Smooth muscle cell (in vitro differentiated cells): ENCODE measurements at regions not wholly inside any gene's neighbourhood (a gene's known extent, or its start where the extent isn't known, plus 50 kb on each side); places are given as distances from the start of the nearest gene placed in this dataset.

ENCODE experiments used
- DNase-seq: peaks from one replicate; lab custom pipeline; 2025; ENCODE audit not compliant: unreplicated experiment; lab: John Stamatoyannopoulos, UW
- H2AFZ ChIP-seq: fragments of 200-600 bp; sonication (generic); 2 replicates; pipeline ENCODE4 v1.6.0; 2016; ENCODE audit warnings: antibody characterized with exemption, low read depth, mild to moderate bottlenecking
- H3F3A ChIP-seq: fragments of 200-600 bp; sonication (generic); 2 replicates; pipeline ENCODE4 v1.6.0; 2017; ENCODE audit warnings: antibody characterized with exemption, low read depth
- H3K27ac ChIP-seq: fragments of 200-600 bp; sonication (generic); 2 replicates; pipeline ENCODE4 v1.5.1; 2016; ENCODE audit warnings: low read depth, mild to moderate bottlenecking
- H3K27me3 ChIP-seq: fragments of 200-600 bp; sonication (generic); 2 replicates; pipeline ENCODE4 v1.6.1; 2016; ENCODE audit warnings: low read depth, mild to moderate bottlenecking
- H3K36me3 ChIP-seq: fragments of 200-600 bp; sonication (generic); 2 replicates; pipeline ENCODE4 v1.5.1; 2016; ENCODE audit warnings: low read depth
- H3K4me1 ChIP-seq: fragments of 200-600 bp; sonication (generic); 2 replicates; pipeline ENCODE4 v1.5.1; 2016; ENCODE audit warnings: low read depth
- H3K4me2 ChIP-seq: fragments of 200-600 bp; sonication (generic); 2 replicates; pipeline ENCODE4 v1.6.0; 2016; ENCODE audit warnings: mild to moderate bottlenecking
- H3K4me3 ChIP-seq: fragments of 200-600 bp; sonication (generic); 2 replicates; pipeline ENCODE4 v1.5.1; 2016; ENCODE audit warnings: mild to moderate bottlenecking
- H3K79me2 ChIP-seq: fragments of 200-600 bp; sonication (generic); 2 replicates; pipeline ENCODE4 v1.6.0; 2016; ENCODE audit warnings: low read depth, mild to moderate bottlenecking
- H3K9ac ChIP-seq: fragments of 200-600 bp; sonication (generic); 2 replicates; pipeline ENCODE4 v1.6.0; 2016; ENCODE audit warnings: low read depth
- H3K9me3 ChIP-seq: fragments of 200-600 bp; sonication (generic); replicated peaks from 2 replicates; pipeline ENCODE4 v1.5.1; 2016; ENCODE audit warnings: low read depth
- H4K20me1 ChIP-seq: fragments of 200-600 bp; sonication (generic); 2 replicates; pipeline ENCODE4 v1.6.0; 2016; ENCODE audit warnings: low read depth
- CTCF ChIP-seq: fragments of 200-600 bp; sonication (generic); IDR thresholded peaks from 2 replicates; pipeline ENCODE4 v1.5.1; 2017; ENCODE audit warnings: borderline replicate concordance, mild to moderate bottlenecking, antibody characterized with exemption; ENCODE audit not compliant: insufficient read depth, poor library complexity, severe bottlenecking
- WGBS: methylation state at CpG from one replicate; pipeline ENCODE4 v1.1.7; 2016; ENCODE audit warnings: low lambda C conversion rate; 5-methylcytosine and 5-hydroxymethylcytosine counted together

GRCh38 chr2:107584577-107584976 lies 242.1 kb upstream of the RGPD4 start:
- WGBS: 100% methylated on average over 1 of the region's 1 CpG
- H3K79me2 ChIP-seq: no peaks in the 10 kb centered on the region
- H3K27me3 ChIP-seq: no peaks in the 10 kb centered on the region
- no peak for TF ChIP-seq CTCF
- no peak for DNase-seq
- no peaks in the 10 kb centered on the region for H3K36me3 ChIP-seq
- no peak overlapping the region for H3K4me2 ChIP-seq
- no peak overlapping the region for H3K4me3 ChIP-seq
- no peak overlapping the region for H3K9ac ChIP-seq
- H3K27ac ChIP-seq: no peak overlapping the region
- no peaks in the 10 kb centered on the region for H3K9me3 ChIP-seq
- no peaks in the 10 kb centered on the region for H3F3A ChIP-seq
- H3K4me1 ChIP-seq: no peaks in the 10 kb centered on the region
- H4K20me1 ChIP-seq: no peaks in the 10 kb centered on the region
- H2AFZ ChIP-seq: no peak overlapping the region

- no peak overlapping the region for H3K4me2 ChIP-seq
- no peaks in the 10 kb centered on the region for H3K79me2 ChIP-seq
- no peak overlapping the region for H3K27ac ChIP-seq
- no peak for TF ChIP-seq CTCF
- no peaks in the 10 kb centered on the region for H3K27me3 ChIP-seq
- no peaks in the 10 kb centered on the region for H3K4me1 ChIP-seq
- H3K9me3 ChIP-seq: no peaks in the 10 kb centered on the region
- no peaks in the 10 kb centered on the region for H4K20me1 ChIP-seq
- H3K9ac ChIP-seq: no peak overlapping the region
- no peak overlapping the region for H2AFZ ChIP-seq
- no peak for DNase-seq
- H3F3A ChIP-seq: no peaks in the 10 kb centered on the region
- H3K36me3 ChIP-seq: no peaks in the 10 kb centered on the region
- no peak overlapping the region for H3K4me3 ChIP-seq
- WGBS: 74% methylated on average over 3 of the region's 3 CpGs
Observed at GRCh38 chr2:107585851-107586250, 240.8 kb upstream of the RGPD4 start.

- Histone ChIP-seq H3K4me3 (no peak overlapping the region), H3K9me3 (no peaks in the 10 kb centered on the region), H3K27ac (no peak overlapping the region), H2AFZ (no peak overlapping the region), H3K4me2 (no peak overlapping the region), H3F3A (no peaks in the 10 kb centered on the region), H3K36me3 (no peaks in the 10 kb centered on the region), H3K79me2 (no peaks in the 10 kb centered on the region), H3K27me3 (no peaks in the 10 kb centered on the region), H3K4me1 (peaks cover 11% of the 10 kb centered on the region), H3K9ac (no peak overlapping the region), H4K20me1 (no peaks in the 10 kb centered on the region)
- 94% methylated on average over 5 of the region's 5 CpGs for WGBS
- no peak for TF ChIP-seq CTCF
- DNase-seq: no peak
Observed at GRCh38 chr2:107588181-107588580, 238.5 kb upstream of the RGPD4 start.

- H3K36me3 ChIP-seq: no peaks in the 10 kb centered on the region
- H3K4me3 ChIP-seq: no peak overlapping the region
- no peak overlapping the region for H2AFZ ChIP-seq
- H4K20me1 ChIP-seq: no peaks in the 10 kb centered on the region
- no peak overlapping the region for H3K4me2 ChIP-seq
- no peaks in the 10 kb centered on the region for H3K27me3 ChIP-seq
- no peaks in the 10 kb centered on the region for H3K79me2 ChIP-seq
- no peaks in the 10 kb centered on the region for H3F3A ChIP-seq
- H3K4me1 ChIP-seq: peaks cover 11% of the 10 kb centered on the region
- H3K9me3 ChIP-seq: no peaks in the 10 kb centered on the region
- no peak overlapping the region for H3K27ac ChIP-seq
- no peak for DNase-seq
- WGBS: 71% methylated on average over 3 of the region's 3 CpGs
- TF ChIP-seq CTCF: no peak
- H3K9ac ChIP-seq: no peak overlapping the region
Observed at GRCh38 chr2:107589079-107589491, 237.6 kb upstream of the RGPD4 start.
